ENCODE measurements at regions not wholly inside any gene's neighbourhood (a gene's known extent, or its start where the extent isn't known, plus 50 kb on each side); places are given as distances from the start of the nearest gene placed in this dataset.

DNA sequence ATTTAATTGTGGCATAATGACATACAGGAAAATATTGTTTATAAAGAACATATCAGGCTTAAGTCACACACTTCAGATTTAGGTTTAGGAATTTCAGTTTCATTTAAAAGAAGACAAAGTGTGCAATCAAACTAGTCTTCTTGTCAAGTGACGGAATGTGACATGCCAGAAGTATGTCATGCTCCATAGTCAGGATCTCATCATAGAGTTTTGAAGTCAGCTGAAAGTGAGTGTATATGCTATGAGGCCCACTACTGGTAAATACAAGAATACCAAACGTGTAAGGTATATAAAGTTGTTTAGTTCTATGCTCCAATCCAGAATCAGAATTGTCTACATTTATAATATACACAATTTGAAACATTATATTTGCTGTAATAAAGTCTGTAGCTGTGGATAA lies 988.4 kb downstream of the TBL1XR1 start:
- Histone ChIP-seq H3K27me3 (replicated peaks; ENCODE audit: control insufficient read depth, insufficient read depth, low read length) (no peaks in the 10 kb centered on the region), H3K4me3 (replicated peaks; ENCODE audit: low read depth, low read length) (no peak overlapping the region), H3K36me3 (ENCODE audit: control insufficient read depth, insufficient read depth, low read length) (no peaks in the 10 kb centered on the region)
- TF ChIP-seq, protein P1, sequence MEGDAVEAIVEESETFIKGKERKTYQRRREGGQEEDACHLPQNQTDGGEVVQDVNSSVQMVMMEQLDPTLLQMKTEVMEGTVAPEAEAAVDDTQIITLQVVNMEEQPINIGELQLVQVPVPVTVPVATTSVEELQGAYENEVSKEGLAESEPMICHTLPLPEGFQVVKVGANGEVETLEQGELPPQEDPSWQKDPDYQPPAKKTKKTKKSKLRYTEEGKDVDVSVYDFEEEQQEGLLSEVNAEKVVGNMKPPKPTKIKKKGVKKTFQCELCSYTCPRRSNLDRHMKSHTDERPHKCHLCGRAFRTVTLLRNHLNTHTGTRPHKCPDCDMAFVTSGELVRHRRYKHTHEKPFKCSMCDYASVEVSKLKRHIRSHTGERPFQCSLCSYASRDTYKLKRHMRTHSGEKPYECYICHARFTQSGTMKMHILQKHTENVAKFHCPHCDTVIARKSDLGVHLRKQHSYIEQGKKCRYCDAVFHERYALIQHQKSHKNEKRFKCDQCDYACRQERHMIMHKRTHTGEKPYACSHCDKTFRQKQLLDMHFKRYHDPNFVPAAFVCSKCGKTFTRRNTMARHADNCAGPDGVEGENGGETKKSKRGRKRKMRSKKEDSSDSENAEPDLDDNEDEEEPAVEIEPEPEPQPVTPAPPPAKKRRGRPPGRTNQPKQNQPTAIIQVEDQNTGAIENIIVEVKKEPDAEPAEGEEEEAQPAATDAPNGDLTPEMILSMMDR (IDR thresholded peaks at IDR 0.05; ENCODE audit: insufficient read depth, low read length, poor library complexity, severe bottlenecking) = no peak
- DNase-seq (ENCODE audit: extremely low read depth, insufficient read length) = no peak

GRCh38 chr3:176208283-176208682 lies 989.0 kb downstream of the TBL1XR1 start:
- Histone ChIP-seq H3K27me3 (replicated peaks; ENCODE audit: control insufficient read depth, insufficient read depth, low read length) (no peaks in the 10 kb centered on the region), H3K4me3 (replicated peaks; ENCODE audit: low read depth, low read length) (no peak overlapping the region), H3K36me3 (ENCODE audit: control insufficient read depth, insufficient read depth, low read length) (no peaks in the 10 kb centered on the region)
- TF ChIP-seq, protein P1 (IDR thresholded peaks at IDR 0.05; ENCODE audit: insufficient read depth, low read length, poor library complexity, severe bottlenecking) = no peak
- no peak for DNase-seq (ENCODE audit: extremely low read depth, insufficient read length)

- TF ChIP-seq, protein P1 (IDR thresholded peaks at IDR 0.05; ENCODE audit: insufficient read depth, low read length, poor library complexity, severe bottlenecking) = no peak
- no peak overlapping the region for H3K4me3 ChIP-seq (replicated peaks; ENCODE audit: low read depth, low read length)
- H3K36me3 ChIP-seq (ENCODE audit: control insufficient read depth, insufficient read depth, low read length) = no peaks in the 10 kb centered on the region
- H3K27me3 ChIP-seq (replicated peaks; ENCODE audit: control insufficient read depth, insufficient read depth, low read length) = no peaks in the 10 kb centered on the region
- DNase-seq (ENCODE audit: extremely low read depth, insufficient read length) = no peak
These were observed 990.5 kb downstream of the TBL1XR1 start for GRCh38 chr3:176206809-176207208.

DNA sequence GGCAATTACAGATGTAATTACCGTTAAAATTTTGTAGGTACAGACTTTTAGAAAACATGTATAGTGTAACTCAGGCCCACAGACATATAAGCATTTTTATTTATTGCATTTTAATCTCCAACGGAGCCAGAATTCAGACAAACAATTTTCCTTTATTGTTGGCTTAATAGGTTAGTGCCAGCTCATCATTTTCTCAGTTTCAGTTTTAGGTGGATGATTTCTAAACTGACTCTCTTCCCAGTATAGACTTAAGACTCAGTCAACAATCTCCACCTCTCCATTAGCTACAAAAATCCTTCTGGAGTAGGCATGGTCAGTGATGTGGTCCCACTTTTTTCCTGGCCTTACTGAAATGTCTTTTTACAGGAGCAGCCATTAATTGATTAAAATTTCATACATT lies 994.6 kb downstream of the TBL1XR1 start:
- no peak for DNase-seq (ENCODE audit: extremely low read depth, insufficient read length)
- Histone ChIP-seq H3K27me3 (replicated peaks; ENCODE audit: control insufficient read depth, insufficient read depth, low read length) (no peaks in the 10 kb centered on the region), H3K4me3 (replicated peaks; ENCODE audit: low read depth, low read length) (no peak overlapping the region), H3K36me3 (ENCODE audit: control insufficient read depth, insufficient read depth, low read length) (no peaks in the 10 kb centered on the region)
- TF ChIP-seq, protein P1 (IDR thresholded peaks at IDR 0.05; ENCODE audit: insufficient read depth, low read length, poor library complexity, severe bottlenecking) = no peak

- no peak overlapping the region for H3K4me3 ChIP-seq (replicated peaks; ENCODE audit: low read depth, low read length)
- H3K27me3 ChIP-seq (replicated peaks; ENCODE audit: control insufficient read depth, insufficient read depth, low read length) = no peaks in the 10 kb centered on the region
- no peaks in the 10 kb centered on the region for H3K36me3 ChIP-seq (ENCODE audit: control insufficient read depth, insufficient read depth, low read length)
- DNase-seq (ENCODE audit: extremely low read depth, insufficient read length) = no peak
- TF ChIP-seq, protein P1 (IDR thresholded peaks at IDR 0.05; ENCODE audit: insufficient read depth, low read length, poor library complexity, severe bottlenecking) = no peak
These were observed 1004.1 kb downstream of the TBL1XR1 start for GRCh38 chr3:176193032-176193730.

GRCh38 chr3:176190755-176191154 lies 1006.5 kb downstream of the TBL1XR1 start:
- no peak overlapping the region for H3K4me3 ChIP-seq (replicated peaks; ENCODE audit: low read depth, low read length)
- H3K27me3 ChIP-seq (replicated peaks; ENCODE audit: control insufficient read depth, insufficient read depth, low read length) = no peaks in the 10 kb centered on the region
- DNase-seq (ENCODE audit: extremely low read depth, insufficient read length) = no peak
- TF ChIP-seq, protein P1 (IDR thresholded peaks at IDR 0.05; ENCODE audit: insufficient read depth, low read length, poor library complexity, severe bottlenecking) = no peak
- no peaks in the 10 kb centered on the region for H3K36me3 ChIP-seq (ENCODE audit: control insufficient read depth, insufficient read depth, low read length)
